DOHH2 (cell line): ENCODE measurements at regions not wholly inside any gene's neighbourhood (a gene's known extent, or its start where the extent isn't known, plus 50 kb on each side); places are given as distances from the start of the nearest gene placed in this dataset.

Experiments used
- H3F3A ChIP-seq: fragments of 200-600 bp; sonication (generic), shearing (Covaris generic); 2 replicates; pipeline ENCODE4 v1.6.0; 2016; ENCODE audit warnings: antibody characterized with exemption, mild to moderate bottlenecking; ENCODE audit not compliant: control insufficient read depth, insufficient read depth
- H3K27ac ChIP-seq: fragments of 200-600 bp; sonication (generic); 2 replicates; pipeline ENCODE4 v1.5.1; 2014; ENCODE audit warnings: low read depth, mild to moderate bottlenecking, low read length, moderate library complexity
- H3K27me3 ChIP-seq: fragments of 200-600 bp; sonication (generic); 2 replicates; pipeline ENCODE4 v1.6.1; 2014; ENCODE audit warnings: mild to moderate bottlenecking, low read length, mixed read lengths; ENCODE audit not compliant: control insufficient read depth
- H3K36me3 ChIP-seq: fragments of 200-600 bp; sonication (generic); 2 replicates; pipeline ENCODE4 v1.6.1; 2014; ENCODE audit warnings: mild to moderate bottlenecking, low read length, moderate library complexity, mixed read lengths; ENCODE audit not compliant: control insufficient read depth
- H3K4me1 ChIP-seq: fragments of 200-600 bp; sonication (generic); 2 replicates; pipeline ENCODE4 v1.6.1; 2014; ENCODE audit warnings: mild to moderate bottlenecking, low read length, mixed read lengths; ENCODE audit not compliant: control insufficient read depth
- H3K4me2 ChIP-seq: fragments of 200-600 bp; sonication (generic); 2 replicates; pipeline ENCODE4 v1.6.0; 2014; ENCODE audit warnings: mild to moderate bottlenecking, low read length, moderate library complexity
- H3K4me3 ChIP-seq: fragments of 200-600 bp; sonication (generic); 2 replicates; pipeline ENCODE4 v1.5.1; 2014; ENCODE audit warnings: mild to moderate bottlenecking, low read length, mixed read lengths
- H3K79me2 ChIP-seq: fragments of 200-600 bp; sonication (generic); 2 replicates; pipeline ENCODE4 v1.6.1; 2014; ENCODE audit warnings: mild to moderate bottlenecking, low read length, mixed read lengths; ENCODE audit not compliant: control insufficient read depth
- H3K9me2 ChIP-seq: fragments of 200-600 bp; sonication (generic); replicated peaks from 2 replicates; pipeline ENCODE4 v1.6.1; 2014; ENCODE audit warnings: mild to moderate bottlenecking, low read length, mixed read lengths; ENCODE audit not compliant: control insufficient read depth
- H3K9me3 ChIP-seq: fragments of 200-600 bp; sonication (generic); 2 replicates; pipeline ENCODE4 v1.6.1; 2014; ENCODE audit warnings: antibody characterized with exemption, low read length, mixed read lengths; ENCODE audit not compliant: control insufficient read depth, insufficient read depth
- H4K20me1 ChIP-seq: fragments of 200-600 bp; sonication (generic); 2 replicates; pipeline ENCODE4 v1.6.0; 2014; ENCODE audit warnings: low read depth, mild to moderate bottlenecking, antibody characterized with exemption, low read length, moderate library complexity; ENCODE audit not compliant: control insufficient read depth, insufficient read depth
- EZH2phosphoT487 ChIP-seq: fragments of 200-600 bp; sonication (generic); IDR thresholded peaks from 2 replicates; pipeline ENCODE4 v1.6.1; 2017; ENCODE audit warnings: borderline replicate concordance, mild to moderate bottlenecking, antibody characterized with exemption, low read length, moderate library complexity, mixed read lengths
- TF ChIP-seq, protein P1 (sequence below): fragments of 200-600 bp; sonication (generic); IDR thresholded peaks from one replicate; pipeline ENCODE4 v1.5.1; 2014; ENCODE audit warnings: antibody characterized with exemption, mild to moderate bottlenecking, low read depth, low read length; ENCODE audit not compliant: poor library complexity, severe bottlenecking

DNA sequence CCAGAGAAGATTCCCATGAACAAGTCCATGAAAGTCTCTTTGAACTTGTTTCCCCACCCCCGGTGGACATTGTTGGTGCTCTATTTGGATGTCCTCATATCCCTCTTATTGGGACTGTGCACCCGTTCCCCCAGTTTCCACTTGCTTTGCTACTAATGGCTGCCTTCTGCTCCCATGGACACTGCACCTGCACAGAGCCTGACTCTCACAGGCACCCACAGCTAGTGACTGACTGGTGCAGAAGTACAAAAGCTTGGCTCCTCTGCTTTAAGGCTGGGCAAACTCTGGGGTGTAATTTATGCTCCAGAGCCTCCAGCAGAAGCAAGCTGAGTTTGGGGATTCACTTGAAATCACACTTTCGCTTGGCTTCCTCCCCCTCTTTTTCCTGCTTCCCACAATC, 239.9 kb upstream of the BTBD3 start:
- Histone ChIP-seq H3K79me2 (no peaks in the 10 kb centered on the region), H4K20me1 (no peaks in the 10 kb centered on the region), H3F3A (no peaks in the 10 kb centered on the region), H3K4me2 (no peak overlapping the region), H3K4me1 (no peaks in the 10 kb centered on the region), H3K9me2 (no peaks in the 10 kb centered on the region), H3K27ac (no peak overlapping the region), H3K27me3 (no peaks in the 10 kb centered on the region), H3K4me3 (no peak overlapping the region), H3K36me3 (no peaks in the 10 kb centered on the region), H3K9me3 (no peaks in the 10 kb centered on the region)
- TF ChIP-seq, protein P1, sequence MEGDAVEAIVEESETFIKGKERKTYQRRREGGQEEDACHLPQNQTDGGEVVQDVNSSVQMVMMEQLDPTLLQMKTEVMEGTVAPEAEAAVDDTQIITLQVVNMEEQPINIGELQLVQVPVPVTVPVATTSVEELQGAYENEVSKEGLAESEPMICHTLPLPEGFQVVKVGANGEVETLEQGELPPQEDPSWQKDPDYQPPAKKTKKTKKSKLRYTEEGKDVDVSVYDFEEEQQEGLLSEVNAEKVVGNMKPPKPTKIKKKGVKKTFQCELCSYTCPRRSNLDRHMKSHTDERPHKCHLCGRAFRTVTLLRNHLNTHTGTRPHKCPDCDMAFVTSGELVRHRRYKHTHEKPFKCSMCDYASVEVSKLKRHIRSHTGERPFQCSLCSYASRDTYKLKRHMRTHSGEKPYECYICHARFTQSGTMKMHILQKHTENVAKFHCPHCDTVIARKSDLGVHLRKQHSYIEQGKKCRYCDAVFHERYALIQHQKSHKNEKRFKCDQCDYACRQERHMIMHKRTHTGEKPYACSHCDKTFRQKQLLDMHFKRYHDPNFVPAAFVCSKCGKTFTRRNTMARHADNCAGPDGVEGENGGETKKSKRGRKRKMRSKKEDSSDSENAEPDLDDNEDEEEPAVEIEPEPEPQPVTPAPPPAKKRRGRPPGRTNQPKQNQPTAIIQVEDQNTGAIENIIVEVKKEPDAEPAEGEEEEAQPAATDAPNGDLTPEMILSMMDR = no peak
- no peak for TF ChIP-seq EZH2phosphoT487

DNA sequence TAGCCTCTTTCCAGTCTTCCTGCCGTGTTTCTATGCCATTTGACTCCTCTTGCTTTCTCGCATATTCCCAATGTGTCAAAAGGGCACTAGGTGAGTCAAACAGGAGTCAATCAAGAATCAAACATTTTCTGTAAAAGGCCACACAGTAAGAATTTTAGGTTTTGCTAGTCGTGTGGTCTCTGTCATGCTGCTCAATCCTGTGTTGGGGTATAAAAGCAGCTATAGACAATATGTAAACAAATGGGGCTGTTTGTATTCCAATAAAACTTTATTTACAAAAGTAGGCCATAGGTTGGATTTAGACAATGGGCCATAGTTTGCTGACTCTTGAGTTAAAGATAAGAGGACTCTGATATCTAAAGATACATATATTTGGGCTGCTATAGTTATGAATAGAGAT, 235.4 kb upstream of the BTBD3 start:
- TF ChIP-seq, protein P1 = no peak
- TF ChIP-seq EZH2phosphoT487 = no peak
- Histone ChIP-seq H3F3A (no peaks in the 10 kb centered on the region), H3K9me3 (peaks cover 3% of the 10 kb centered on the region; the same call in 1 of the 2 replicates), H4K20me1 (no peaks in the 10 kb centered on the region), H3K4me2 (no peak overlapping the region), H3K4me3 (no peak overlapping the region), H3K27me3 (no peaks in the 10 kb centered on the region), H3K27ac (no peak overlapping the region), H3K79me2 (no peaks in the 10 kb centered on the region), H3K9me2 (no peaks in the 10 kb centered on the region), H3K4me1 (no peaks in the 10 kb centered on the region), H3K36me3 (no peaks in the 10 kb centered on the region)

GRCh38 chr20:11686195-11686594, 231.5 kb upstream of the BTBD3 start:
- no peak overlapping the region for H3K27ac ChIP-seq
- no peaks in the 10 kb centered on the region for H3K79me2 ChIP-seq
- H3K27me3 ChIP-seq = no peaks in the 10 kb centered on the region
- H3K4me1 ChIP-seq = no peaks in the 10 kb centered on the region
- no peaks in the 10 kb centered on the region for H3K36me3 ChIP-seq
- H3K4me2 ChIP-seq = no peak overlapping the region
- peaks cover 3% of the 10 kb centered on the region; the same call in 1 of the 2 replicates for H3K9me3 ChIP-seq
- no peaks in the 10 kb centered on the region for H3F3A ChIP-seq
- H4K20me1 ChIP-seq = no peaks in the 10 kb centered on the region
- H3K4me3 ChIP-seq = no peak overlapping the region
- no peaks in the 10 kb centered on the region for H3K9me2 ChIP-seq
- TF ChIP-seq EZH2phosphoT487 = no peak
- TF ChIP-seq, protein P1 = no peak
